Right lobe of liver (tissue), 6 donors: ENCODE measurements at regions not wholly inside any gene's neighbourhood (a gene's known extent, or its start where the extent isn't known, plus 50 kb on each side); places are given as distances from the start of the nearest gene placed in this dataset.

ENCODE experiments used
- ATAC-seq, 4 donors: fragments of 200-7000 bp; cut with Tn5 transposase; one replicate each; pipeline ENCODE4 v1.9.1; 2020; ENCODE audit warnings: mild to moderate bottlenecking in 4 of 4, moderate library complexity in 4 of 4
- DNase-seq, 3 donors: peaks; one replicate each; pipeline ENCODE4 v3.0.0-alpha.2; 2020
- H3K27ac ChIP-seq, 3 donors: fragments of 200-600 bp; one replicate each; pipeline ENCODE4 v1.8.0; 2022
- H3K27me3 ChIP-seq, 2 donors: fragments of 200-600 bp; one replicate each; pipeline ENCODE4 v1.8.0; 2022
- H3K36me3 ChIP-seq, 4 donors: fragments of 200-600 bp; sonication (generic) in 1 of 4; one replicate each; pipeline versions ENCODE4 v1.5.1 to v1.8.0; 2017 to 2022; ENCODE audit warnings: control low read depth in 1 of 4
- H3K4me1 ChIP-seq, 4 donors: fragments of 200-600 bp; sonication (generic) in 1 of 4; one replicate each; pipeline versions ENCODE4 v1.5.1 to v1.8.0; 2017 to 2022; ENCODE audit warnings: control low read depth in 1 of 4
- H3K4me3 ChIP-seq, 3 donors: fragments of 200-600 bp; one replicate each; pipeline ENCODE4 v1.8.0; 2022
- H3K9me3 ChIP-seq, 4 donors: fragments of 200-600 bp; sonication (generic) in 1 of 4; one replicate each; pipeline versions ENCODE4 v1.5.1 to v1.8.0; 2017 to 2022; ENCODE audit warnings: control low read depth in 1 of 4
- POLR2A ChIP-seq: fragments of 450-650 bp; IDR thresholded peaks from one replicate; pipeline ENCODE4 v1.6.1; 2017; ENCODE audit warnings: antibody characterized with exemption, mild to moderate bottlenecking
- WGBS: methylation state at CpG from one replicate; pipeline ENCODE4 v1.1.6; 2018; ENCODE audit warnings: low coverage, low lambda C conversion rate; ENCODE audit not compliant: insufficient coverage; ENCODE audit errors: missing lambda C conversion rate; 5-methylcytosine and 5-hydroxymethylcytosine counted together
- intact Hi-C, 2 donors: fragments of 100-400 bp; cut with DNase I; formaldehyde crosslinking; loops; one replicate each; pipeline versions ENCODE4 v1.11.2 to v1.14.1; 2022
- TF ChIP-seq, protein P1 (sequence below), 4 donors: fragments of 200-600 bp in 3 of 4; fragments of 450-650 bp in 1 of 4; IDR thresholded peaks; one replicate each; pipeline versions ENCODE4 v1.5.1 to v1.8.0; 2016 to 2022; ENCODE audit warnings: antibody characterized with exemption in 4 of 4, mild to moderate bottlenecking in 2 of 4
- donor health status: DM: no; HTN: yes; CAD: no.
- donor health status: DM: no; HTN: no; CAD: no.
- donor health status: DM: no; HTN: no; CAD: no.
- donor health status: DM: no; HTN: yes; CAD: no.
- donor health status: DM: no; HTN: yes; CAD: no.

DNA sequence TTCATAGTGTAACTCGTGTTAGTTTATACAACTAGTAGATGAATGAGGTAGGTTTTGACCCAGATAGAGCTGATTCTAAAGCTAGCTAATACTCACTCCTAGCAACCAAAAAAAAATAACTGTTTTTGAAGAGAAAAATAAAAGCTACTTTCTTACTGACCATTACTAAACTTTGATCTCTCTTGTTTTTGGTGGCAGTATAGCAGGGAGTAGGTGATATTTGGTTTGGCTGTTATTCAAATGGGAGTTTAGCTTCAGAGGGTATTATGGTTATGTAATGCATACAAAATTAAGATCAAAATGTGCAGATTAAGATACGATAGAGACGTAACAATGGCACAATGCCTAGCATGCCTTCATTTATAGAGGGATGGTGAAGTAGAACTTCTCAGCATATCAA, 1104.5 kb downstream of the PCDH19 start:
- no peak overlapping the region for H3K27ac ChIP-seq
- no peaks in the 10 kb centered on the region for H3K36me3 ChIP-seq
- ATAC-seq (peak; percentile 36 to 75 (median 58)), DNase-seq (no peak)
- H3K4me1 ChIP-seq, result peaks cover 0 to 5% (median 0%) of the 10 kb centered on the region in 4 donors
- H3K27me3 ChIP-seq, result no peaks in the 10 kb centered on the region
- TF ChIP-seq POLR2A, result no peak
- TF ChIP-seq, protein P1, sequence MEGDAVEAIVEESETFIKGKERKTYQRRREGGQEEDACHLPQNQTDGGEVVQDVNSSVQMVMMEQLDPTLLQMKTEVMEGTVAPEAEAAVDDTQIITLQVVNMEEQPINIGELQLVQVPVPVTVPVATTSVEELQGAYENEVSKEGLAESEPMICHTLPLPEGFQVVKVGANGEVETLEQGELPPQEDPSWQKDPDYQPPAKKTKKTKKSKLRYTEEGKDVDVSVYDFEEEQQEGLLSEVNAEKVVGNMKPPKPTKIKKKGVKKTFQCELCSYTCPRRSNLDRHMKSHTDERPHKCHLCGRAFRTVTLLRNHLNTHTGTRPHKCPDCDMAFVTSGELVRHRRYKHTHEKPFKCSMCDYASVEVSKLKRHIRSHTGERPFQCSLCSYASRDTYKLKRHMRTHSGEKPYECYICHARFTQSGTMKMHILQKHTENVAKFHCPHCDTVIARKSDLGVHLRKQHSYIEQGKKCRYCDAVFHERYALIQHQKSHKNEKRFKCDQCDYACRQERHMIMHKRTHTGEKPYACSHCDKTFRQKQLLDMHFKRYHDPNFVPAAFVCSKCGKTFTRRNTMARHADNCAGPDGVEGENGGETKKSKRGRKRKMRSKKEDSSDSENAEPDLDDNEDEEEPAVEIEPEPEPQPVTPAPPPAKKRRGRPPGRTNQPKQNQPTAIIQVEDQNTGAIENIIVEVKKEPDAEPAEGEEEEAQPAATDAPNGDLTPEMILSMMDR (IDR thresholded peaks at IDR 0.05), result no peak
- no peaks in the 10 kb centered on the region for H3K9me3 ChIP-seq
- intact Hi-C loops, result no loop called here
- H3K4me3 ChIP-seq, result no peak overlapping the region
- WGBS, result 31% methylated on average over 3 of the region's 3 CpGs

DNA sequence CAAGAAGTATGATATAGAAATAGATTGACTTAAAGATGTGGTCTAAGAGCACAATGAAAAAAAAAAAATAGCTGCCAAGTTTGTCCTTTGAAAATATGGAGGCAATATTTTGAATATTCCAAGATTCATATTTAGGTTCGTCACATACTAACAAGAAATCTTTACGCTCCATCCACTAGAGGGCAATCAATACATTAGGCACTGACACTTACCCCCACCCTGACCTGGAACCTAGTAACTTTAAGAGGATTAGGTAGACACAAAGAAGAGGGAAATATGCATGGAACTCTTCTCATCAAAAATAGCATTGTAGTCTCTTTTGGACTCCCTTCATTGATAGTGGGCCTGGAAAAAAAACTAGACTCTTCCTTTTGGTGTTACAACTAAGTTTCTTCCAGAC, 1108.1 kb downstream of the PCDH19 start:
- TF ChIP-seq POLR2A, result no peak
- TF ChIP-seq, protein P1 (IDR thresholded peaks at IDR 0.05), result peak; percentile 22 to 52 (median 51)
- WGBS, result 12% methylated on average over 2 of the region's 2 CpGs
- intact Hi-C loops, result no loop called here
- H3K36me3 ChIP-seq, result no peaks in the 10 kb centered on the region
- peak; percentile 48 to 65 (median 58) for ATAC-seq
- H3K27ac ChIP-seq, result no peak overlapping the region
- no peaks in the 10 kb centered on the region for H3K9me3 ChIP-seq
- no peaks in the 10 kb centered on the region for H3K27me3 ChIP-seq
- peaks cover 0 to 5% (median 0%) of the 10 kb centered on the region in 4 donors for H3K4me1 ChIP-seq
- H3K4me3 ChIP-seq, result no peak overlapping the region
- no peak for DNase-seq

DNA sequence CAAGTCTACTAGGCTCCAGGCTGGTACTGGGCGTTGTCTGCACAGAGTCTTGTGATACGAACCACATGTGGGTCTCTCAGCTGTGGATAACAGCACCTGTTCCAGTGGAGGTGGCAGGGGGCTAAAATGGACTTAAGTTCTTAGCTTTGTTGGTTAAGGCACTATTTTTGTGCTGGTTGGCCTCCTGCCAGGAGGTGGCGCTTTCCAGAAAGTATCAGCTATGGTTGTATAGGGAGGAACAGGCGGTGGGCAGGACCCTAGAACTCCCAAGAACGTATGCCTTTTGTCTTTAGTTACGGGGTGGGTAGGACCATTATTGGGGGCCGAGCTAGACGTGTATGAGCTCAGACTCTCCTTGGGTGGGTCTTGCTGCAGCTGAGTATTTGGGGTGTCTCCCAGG, 1138.4 kb downstream of the PCDH19 start:
- H3K36me3 ChIP-seq, result no peaks in the 10 kb centered on the region
- WGBS, result 39% methylated on average over 4 of the region's 8 CpGs
- no peaks in the 10 kb centered on the region for H3K9me3 ChIP-seq
- no peaks in the 10 kb centered on the region for H3K4me1 ChIP-seq
- H3K27me3 ChIP-seq, result no peaks in the 10 kb centered on the region
- no peak overlapping the region for H3K27ac ChIP-seq
- DNase-seq (no peak), ATAC-seq (no peak)
- intact Hi-C loops, result no loop called here
- no peak for TF ChIP-seq POLR2A
- TF ChIP-seq, protein P1 (IDR thresholded peaks at IDR 0.05), result no peak
- H3K4me3 ChIP-seq, result no peak overlapping the region

DNA sequence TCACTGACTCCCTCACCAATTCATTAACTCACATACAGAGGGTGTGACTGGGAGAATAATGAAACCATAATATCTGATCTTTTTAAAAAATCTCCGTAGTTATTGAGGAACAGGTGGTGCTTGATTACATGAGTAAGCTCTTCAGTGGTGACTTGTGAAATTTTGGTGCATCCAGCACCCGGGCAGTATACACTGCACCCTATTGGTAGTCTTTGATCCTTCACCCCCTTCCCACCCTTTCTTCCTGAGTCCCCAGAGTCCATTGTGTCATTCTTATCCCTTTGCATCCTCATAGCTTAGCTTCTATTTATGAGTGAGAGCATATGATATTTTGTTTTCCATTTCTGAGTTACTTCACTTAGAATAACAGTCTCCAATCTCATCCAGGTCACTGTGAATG, 1143.8 kb downstream of the PCDH19 start:
- Histone ChIP-seq H3K9me3 (no peaks in the 10 kb centered on the region), H3K27me3 (no peaks in the 10 kb centered on the region), H3K36me3 (no peaks in the 10 kb centered on the region), H3K4me3 (no peak overlapping the region), H3K27ac (no peak overlapping the region), H3K4me1 (no peaks in the 10 kb centered on the region)
- intact Hi-C loops, result no loop called here
- DNase-seq, result no peak
- WGBS, result 54% methylated on average over 2 of the region's 2 CpGs
- ATAC-seq, result no peak
- TF ChIP-seq, protein P1 (IDR thresholded peaks at IDR 0.05), result peak in 1 of 4 donors; percentile 6
- no peak for TF ChIP-seq POLR2A

DNA sequence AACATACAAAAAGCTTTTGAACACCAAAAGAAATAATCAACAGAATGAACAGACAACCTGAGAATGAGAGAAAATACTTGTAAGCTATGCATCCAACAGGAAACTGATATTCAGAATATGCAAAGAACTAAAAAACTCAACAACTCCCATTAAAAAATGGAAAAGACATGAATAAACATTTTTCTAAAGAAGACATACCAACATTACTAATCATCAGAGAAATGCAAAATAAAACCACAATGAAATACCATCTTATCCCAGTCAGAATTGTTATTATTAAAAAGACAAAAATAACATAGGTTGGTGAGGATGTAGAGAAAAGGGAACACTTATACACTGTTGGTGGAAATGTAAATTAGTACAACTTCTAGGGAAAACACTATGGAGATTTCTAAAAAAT, 1161.9 kb downstream of the PCDH19 start:
- no peak for ATAC-seq
- intact Hi-C loops, result no loop called here
- no peak for DNase-seq
- Histone ChIP-seq H3K4me3 (no peak overlapping the region), H3K27me3 (peaks cover 0 to 8% of the 10 kb centered on the region in 2 donors), H3K9me3 (no peaks in the 10 kb centered on the region), H3K4me1 (no peaks in the 10 kb centered on the region), H3K36me3 (no peaks in the 10 kb centered on the region), H3K27ac (no peak overlapping the region)
- TF ChIP-seq POLR2A, result no peak
